K562 (cell line): ENCODE measurements at regions not wholly inside any gene's neighbourhood (a gene's known extent, or its start where the extent isn't known, plus 50 kb on each side); places are given as distances from the start of the nearest gene placed in this dataset.

Source experiments
- ATAC-seq: fragments of 200-7000 bp; cut with Tn5 transposase; 3 replicates; pipeline ENCODE4 v1.9.1; 2020; ENCODE audit warnings: moderate library complexity
- BruUV-seq: library from RNA; stranded (reverse); fragments of 400-500 nt; replicated peaks from 2 replicates; lab custom pipeline; 2021; lab: Mats Ljungman, UMichigan
- CTCF ChIA-PET: fragments of 300-600 bp; formaldehyde crosslinking; extraction: SDS; loops from one replicate; lab custom pipeline; 2021; ENCODE audit warnings: low intra/inter-chr PET ratio; lab: Yijun Ruan, JAX
- POLR2A ChIA-PET: fragments of 300-600, 350-650 bp; sonication (Branson Sonifier 250); formaldehyde crosslinking; extraction: SDS; loops from one replicate; lab custom pipeline; 2021; ENCODE audit warnings: antibody characterized with exemption, inconsistent platforms; lab: Yijun Ruan, JAX
- DNase-seq, 4 experiments: peaks; one replicate each; pipeline versions ENCODE4 v3.0.0 to v3.0.0-alpha.2; 2011 to 2018; ENCODE audit warnings: low spot score in 3 of 4, mixed read lengths in 3 of 4; ENCODE audit errors: extremely low read depth in 1 of 4
- FAIRE-seq: peaks from 2 replicates; lab custom pipeline; 2011; peaks lifted over from hg19 to GRCh38; lab: Jason Lieb, UNC
- H2AFZ ChIP-seq: 2 replicates; pipeline ENCODE4 v1.6.0; 2011; ENCODE audit warnings: low read depth, low read length, control low read depth, inconsistent platforms
- H3K27ac ChIP-seq: fragments of 200-600 bp; 3 replicates; pipeline ENCODE4 v1.8.0; 2011; ENCODE audit warnings: low read depth, mild to moderate bottlenecking, control low read depth, inconsistent platforms, low read length, moderate library complexity, mixed read lengths; ENCODE audit errors: extremely low read depth
- H3K27me3 ChIP-seq, 2 experiments: fragments of 300-600 bp in 1 of 2; 2 replicates in 1 of 2; 3 replicates in 1 of 2; pipeline versions ENCODE4 v1.6.0 to v1.8.0; 2011; ENCODE audit warnings: inconsistent platforms in 2 of 2, low read length in 2 of 2, mild to moderate bottlenecking in 1 of 2, mixed read lengths in 1 of 2, moderate library complexity in 1 of 2; ENCODE audit not compliant: control insufficient read depth in 2 of 2, insufficient read depth in 2 of 2
- H3K36me3 ChIP-seq: fragments of 300-600 bp; 3 replicates; pipeline ENCODE4 v1.8.0; 2011; ENCODE audit warnings: mild to moderate bottlenecking, low read length, inconsistent platforms; ENCODE audit not compliant: control insufficient read depth, insufficient read depth
- H3K4me1 ChIP-seq, 2 experiments: fragments of 200-600 bp in 1 of 2; replicated peaks in 1 of 2; 2 replicates in 1 of 2; 3 replicates in 1 of 2; pipeline versions ENCODE4 v1.5.1 to v1.8.0; 2011; ENCODE audit warnings: inconsistent platforms in 2 of 2, low read length in 2 of 2, mild to moderate bottlenecking in 1 of 2, mixed read lengths in 1 of 2, moderate library complexity in 1 of 2; ENCODE audit not compliant: control insufficient read depth in 2 of 2, insufficient read depth in 2 of 2
- H3K4me2 ChIP-seq: 2 replicates; pipeline ENCODE4 v1.6.1; 2011; ENCODE audit warnings: low read length, control low read depth, inconsistent platforms, mixed read lengths; ENCODE audit not compliant: insufficient read depth
- H3K4me3 ChIP-seq: fragments of 200-600 bp; sonication (generic), shearing (Covaris generic); 2 replicates; pipeline ENCODE4 v1.5.1; 2016; ENCODE audit warnings: control low read depth, inconsistent platforms
- H3K79me2 ChIP-seq: fragments of 200-600 bp; 3 replicates; pipeline ENCODE4 v1.8.0; 2011; ENCODE audit warnings: low read length, inconsistent platforms; ENCODE audit not compliant: control insufficient read depth, insufficient read depth
- H3K9ac ChIP-seq, 2 experiments: 2 replicates each; pipeline versions ENCODE4 v1.6.0 to v1.6.1; 2011; ENCODE audit warnings: low read depth in 2 of 2, low read length in 2 of 2, control low read depth in 1 of 2, inconsistent platforms in 1 of 2, mild to moderate bottlenecking in 1 of 2, mixed read lengths in 1 of 2; ENCODE audit not compliant: insufficient read depth in 1 of 2
- H3K9me1 ChIP-seq: one replicate; pipeline ENCODE4 v1.6.0; 2011; ENCODE audit warnings: inconsistent platforms, mild to moderate bottlenecking, low read length, moderate library complexity; ENCODE audit not compliant: control insufficient read depth, insufficient read depth
- H3K9me3 ChIP-seq: replicated peaks from 2 replicates; pipeline ENCODE4 v1.5.1; 2011; ENCODE audit warnings: low read depth, low read length, inconsistent platforms; ENCODE audit not compliant: control insufficient read depth, insufficient read depth
- H4K20me1 ChIP-seq: replicated peaks from 2 replicates; pipeline ENCODE4 v1.6.1; 2011; ENCODE audit warnings: low read length, inconsistent platforms, mixed read lengths; ENCODE audit not compliant: control insufficient read depth, insufficient read depth
- E2F5 ChIP-seq: sonication (generic); formaldehyde crosslinking; IDR thresholded peaks from 2 replicates; pipeline ENCODE4 v1.8.0; 2022; ENCODE audit warnings: mild to moderate bottlenecking, missing genetic modification reagents
- FOXA3 ChIP-seq, 2 experiments: fragments of 450-650 bp in 1 of 2; sonication (generic) in 1 of 2; formaldehyde crosslinking; IDR thresholded peaks in 1 of 2; conservative IDR thresholded peaks in 1 of 2; 2 replicates each; pipeline versions ENCODE4 v1.4.0 to v1.8.0; 2020 to 2022; ENCODE audit warnings: mild to moderate bottlenecking in 2 of 2, missing genetic modification reagents in 1 of 2
- FUS ChIP-seq: fragments of 200-400 bp; formaldehyde crosslinking; optimal IDR thresholded peaks from 2 replicates; pipeline ENCODE3; 2017; ENCODE audit warnings: low read depth, low read length
- HDAC6 ChIP-seq: IDR thresholded peaks from 2 replicates; pipeline ENCODE4 v1.6.1; 2012; ENCODE audit warnings: low read depth, mild to moderate bottlenecking, control low read depth, inconsistent platforms, low read length, moderate library complexity
- SP2 ChIP-seq: IDR thresholded peaks from 2 replicates; pipeline ENCODE4 v1.6.1; 2011; ENCODE audit warnings: mild to moderate bottlenecking, low read depth, low read length, moderate library complexity; ENCODE audit not compliant: poor library complexity, severe bottlenecking; ENCODE audit errors: extremely low read depth
- TCF3 ChIP-seq: sonication (generic); formaldehyde crosslinking; IDR thresholded peaks from 2 replicates; pipeline ENCODE4 v1.4.0; 2020; ENCODE audit warnings: mild to moderate bottlenecking, missing genetic modification reagents
- WGBS: fragments of 100-300 bp; shearing (Covaris generic); methylation state at CpG from one replicate; pipeline ENCODE4 v1.1.6; 2016; ENCODE audit warnings: low coverage, mixed read lengths; ENCODE audit not compliant: insufficient coverage; ENCODE audit errors: missing lambda C conversion rate; 5-methylcytosine and 5-hydroxymethylcytosine counted together
- in situ Hi-C: fragments of 300-500 bp; cut with MboI; formaldehyde crosslinking; loops from 4 replicates; pipeline ENCODE4 v1.15.0; 2018; ENCODE audit warnings: inconsistent platforms, mixed read lengths
- intact Hi-C: fragments of 100-400 bp; cut with micrococcal nuclease; formaldehyde crosslinking; loops from 2 replicates; pipeline ENCODE4 v1.14.2; 2022

DNA sequence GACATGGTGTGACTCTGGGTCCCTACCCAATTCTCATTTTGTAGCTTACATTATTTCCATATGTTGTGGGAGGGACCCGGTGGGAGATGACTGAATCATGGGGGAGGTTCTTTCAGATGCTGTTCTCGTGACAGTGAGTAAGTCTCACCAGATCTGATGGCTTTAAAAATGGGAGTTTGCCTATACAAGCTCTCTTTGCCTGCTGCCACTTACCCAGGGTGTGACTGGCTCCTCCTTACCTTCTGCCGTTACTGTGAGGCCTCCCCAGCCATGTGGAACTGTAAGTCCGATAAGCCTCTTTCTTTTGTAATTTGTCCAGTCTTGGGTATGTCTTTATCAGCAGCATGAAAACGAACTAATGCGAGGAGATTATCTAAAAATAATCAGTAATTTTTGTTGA lies 1683.2 kb upstream of the SLC39A10 start:
- no peaks in the 10 kb centered on the region for H3K9me1 ChIP-seq
- WGBS = 0% methylated on average over 5 of the region's 6 CpGs
- DNase-seq (no peak), FAIRE-seq (no peak), ATAC-seq (no peak)
- no peak overlapping the region for H2AFZ ChIP-seq
- no peaks in the 10 kb centered on the region for H3K79me2 ChIP-seq
- no peaks in the 10 kb centered on the region for H3K9me3 ChIP-seq
- H3K27me3 ChIP-seq = no peaks in the 10 kb centered on the region
- intact Hi-C loops (no loop called here), in situ Hi-C loops (no loop called here)
- no peaks in the 10 kb centered on the region for H3K36me3 ChIP-seq
- H4K20me1 ChIP-seq = no peaks in the 10 kb centered on the region
- no peak overlapping the region for H3K27ac ChIP-seq
- H3K9ac ChIP-seq = no peak overlapping the region
- no TSS peak for BruUV-seq
- no peak overlapping the region for H3K4me2 ChIP-seq
- no peak for TF ChIP-seq FUS
- TF ChIP-seq FOXA3 (CRISPR knock-in tag; conservative IDR thresholded peaks at IDR 0.05 in 1 of 2, IDR thresholded peaks at IDR 0.05 in 1 of 2) = no peak
- TF ChIP-seq E2F5 (CRISPR knock-in tag) = no peak
- no peak for TF ChIP-seq HDAC6
- CTCF ChIA-PET = no interaction called here
- no peaks in the 10 kb centered on the region for H3K4me1 ChIP-seq
- no peak overlapping the region for H3K4me3 ChIP-seq
- POLR2A ChIA-PET = interaction anchor here (1.0 kb wide), 1 partner anchor 14 kb away, joined by 3 read pairs; no protein-coding TSS in a partner anchor

- H2AFZ ChIP-seq = no peak overlapping the region
- CTCF ChIA-PET = no interaction called here
- H3K4me3 ChIP-seq = no peak overlapping the region
- no peaks in the 10 kb centered on the region for H3K36me3 ChIP-seq
- FAIRE-seq (no peak), ATAC-seq (no peak), DNase-seq (no peak)
- H3K4me2 ChIP-seq = no peak overlapping the region
- intact Hi-C loops = no loop called here
- no peak overlapping the region for H3K9ac ChIP-seq
- no TSS peak for BruUV-seq
- no peaks in the 10 kb centered on the region for H3K9me3 ChIP-seq
- POLR2A ChIA-PET = no interaction called here
- no peaks in the 10 kb centered on the region for H3K27me3 ChIP-seq
- no peak overlapping the region for H3K27ac ChIP-seq
- TF ChIP-seq TCF3 (CRISPR knock-in tag) (no peak), SP2 (no peak)
- TF ChIP-seq, all 486 proteins: peak for 0
- in situ Hi-C loops = no loop called here
- Histone ChIP-seq H3K9me1 (no peaks in the 10 kb centered on the region), H3K4me1 (no peaks in the 10 kb centered on the region), H3K79me2 (no peaks in the 10 kb centered on the region), H4K20me1 (no peaks in the 10 kb centered on the region)
Observed at GRCh38 chr2:193966590-193966989, 1690.4 kb upstream of the SLC39A10 start.
